Tibial nerve (tissue), 4 donors: ENCODE measurements at regions not wholly inside any gene's neighbourhood (a gene's known extent, or its start where the extent isn't known, plus 50 kb on each side); places are given as distances from the start of the nearest gene placed in this dataset.
"Not testable (repeated sequence)": the region's sequence is repeated elsewhere in the genome, so short reads cannot be mapped to it uniquely, and the experiment has no call there.

ENCODE experiments used
- DNase-seq, 2 donors: peaks; one replicate each; pipeline ENCODE4 v3.0.0-alpha.2; 2019; ENCODE audit warnings: low spot score in 2 of 2
- H3K27ac ChIP-seq, 4 donors: fragments of 200-600 bp; sonication (generic) in 3 of 4; one replicate each; pipeline ENCODE4 v1.5.1; 2017 to 2019; ENCODE audit warnings: mild to moderate bottlenecking in 1 of 4
- H3K27me3 ChIP-seq, 2 donors: fragments of 200-600 bp; sonication (generic) in 1 of 2; one replicate each; pipeline versions ENCODE4 v1.5.1 to v1.6.0; 2017 to 2019
- H3K36me3 ChIP-seq, 3 donors: fragments of 200-600 bp; sonication (generic); one replicate each; pipeline ENCODE4 v1.5.1; 2018 to 2019
- H3K4me1 ChIP-seq, 4 donors: fragments of 200-600 bp; sonication (generic) in 3 of 4; one replicate each; pipeline ENCODE4 v1.5.1; 2017 to 2019
- H3K4me3 ChIP-seq, 4 donors: fragments of 200-600 bp; sonication (generic) in 3 of 4; one replicate each; pipeline ENCODE4 v1.5.1; 2017 to 2019; ENCODE audit warnings: mild to moderate bottlenecking in 1 of 4, moderate library complexity in 1 of 4
- H3K9me3 ChIP-seq, 4 donors: fragments of 200-600 bp; sonication (generic) in 3 of 4; one replicate each; pipeline ENCODE4 v1.5.1; 2017 to 2019
- EP300 ChIP-seq, 2 donors: sonication (generic); formaldehyde crosslinking; IDR thresholded peaks; one replicate each; pipeline ENCODE4 v1.6.1; 2017; ENCODE audit warnings: antibody characterized with exemption in 2 of 2, mild to moderate bottlenecking in 1 of 2
- POLR2A ChIP-seq, 2 donors: fragments of 450-650 bp; IDR thresholded peaks; one replicate each; pipeline ENCODE4 v1.6.1; 2017; ENCODE audit warnings: antibody characterized with exemption in 2 of 2, mild to moderate bottlenecking in 2 of 2, moderate library complexity in 2 of 2
- WGBS, 2 donors: methylation state at CpG; one replicate each; pipeline ENCODE4 v1.1.5; 2018; 5-methylcytosine and 5-hydroxymethylcytosine counted together
- TF ChIP-seq, protein P1 (sequence below), 5 experiments: fragments of 200-600 bp in 3 of 5; fragments of 450-650 bp in 2 of 5; sonication (generic) in 3 of 5; IDR thresholded peaks; one replicate each; pipeline ENCODE4 v1.5.1; 2016 to 2019; ENCODE audit warnings: antibody characterized with exemption in 5 of 5, mild to moderate bottlenecking in 3 of 5, moderate library complexity in 2 of 5

DNA sequence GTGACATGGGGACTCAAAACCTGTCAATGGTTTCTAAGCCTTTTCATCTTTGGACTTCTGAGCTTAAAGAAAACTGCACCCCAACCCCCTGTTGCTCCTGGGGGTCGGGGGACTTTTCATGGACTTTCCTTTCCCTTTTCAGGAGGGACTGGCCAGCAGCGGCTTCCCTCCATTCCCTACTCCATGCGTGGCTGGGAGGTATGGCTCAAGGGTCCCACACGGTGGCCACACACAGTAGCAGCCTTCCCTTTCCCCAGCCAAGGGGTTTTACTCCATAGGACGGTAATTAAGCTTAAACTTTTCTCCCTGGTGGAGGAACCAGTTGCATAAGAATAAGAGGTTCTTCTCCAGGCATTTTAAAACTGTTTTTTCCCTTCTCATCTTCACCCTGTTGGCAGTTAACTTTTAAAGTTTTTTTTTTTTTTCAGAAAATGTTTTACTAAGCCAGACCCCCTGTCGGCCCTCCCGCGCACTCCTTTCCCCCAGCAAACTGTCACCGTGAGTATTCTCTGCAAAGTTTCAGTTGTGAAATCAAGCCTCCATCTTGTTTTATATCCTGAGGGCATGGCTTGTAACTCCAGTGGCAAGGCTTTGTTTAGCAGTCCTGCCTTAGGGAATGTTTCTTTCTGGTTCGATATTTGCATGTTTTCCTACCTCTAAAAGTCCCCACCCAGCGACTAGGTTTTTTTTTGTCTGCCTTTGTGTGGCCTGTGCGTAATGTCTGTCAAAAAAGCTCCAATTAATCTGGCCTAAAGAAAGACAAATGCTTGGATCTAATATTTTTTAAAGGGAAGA, 325.7 kb downstream of the TLL1 start:
- no peak for DNase-seq
- H3K9me3 ChIP-seq = no peaks in the 10 kb centered on the region
- no peaks in the 10 kb centered on the region for H3K4me1 ChIP-seq
- no peaks in the 10 kb centered on the region for H3K27me3 ChIP-seq
- H3K4me3 ChIP-seq = no peak overlapping the region
- no peak overlapping the region for H3K27ac ChIP-seq
- 80 to 85% methylated on average over 12 of the region's 12 CpGs for WGBS, 2 donors
- H3K36me3 ChIP-seq = no peaks in the 10 kb centered on the region
- TF ChIP-seq POLR2A (IDR thresholded peaks at IDR 0.05) (no peak), EP300 (IDR thresholded peaks at IDR 0.05) (no peak)
- TF ChIP-seq, protein P1, sequence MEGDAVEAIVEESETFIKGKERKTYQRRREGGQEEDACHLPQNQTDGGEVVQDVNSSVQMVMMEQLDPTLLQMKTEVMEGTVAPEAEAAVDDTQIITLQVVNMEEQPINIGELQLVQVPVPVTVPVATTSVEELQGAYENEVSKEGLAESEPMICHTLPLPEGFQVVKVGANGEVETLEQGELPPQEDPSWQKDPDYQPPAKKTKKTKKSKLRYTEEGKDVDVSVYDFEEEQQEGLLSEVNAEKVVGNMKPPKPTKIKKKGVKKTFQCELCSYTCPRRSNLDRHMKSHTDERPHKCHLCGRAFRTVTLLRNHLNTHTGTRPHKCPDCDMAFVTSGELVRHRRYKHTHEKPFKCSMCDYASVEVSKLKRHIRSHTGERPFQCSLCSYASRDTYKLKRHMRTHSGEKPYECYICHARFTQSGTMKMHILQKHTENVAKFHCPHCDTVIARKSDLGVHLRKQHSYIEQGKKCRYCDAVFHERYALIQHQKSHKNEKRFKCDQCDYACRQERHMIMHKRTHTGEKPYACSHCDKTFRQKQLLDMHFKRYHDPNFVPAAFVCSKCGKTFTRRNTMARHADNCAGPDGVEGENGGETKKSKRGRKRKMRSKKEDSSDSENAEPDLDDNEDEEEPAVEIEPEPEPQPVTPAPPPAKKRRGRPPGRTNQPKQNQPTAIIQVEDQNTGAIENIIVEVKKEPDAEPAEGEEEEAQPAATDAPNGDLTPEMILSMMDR (IDR thresholded peaks at IDR 0.05) = no peak

DNA sequence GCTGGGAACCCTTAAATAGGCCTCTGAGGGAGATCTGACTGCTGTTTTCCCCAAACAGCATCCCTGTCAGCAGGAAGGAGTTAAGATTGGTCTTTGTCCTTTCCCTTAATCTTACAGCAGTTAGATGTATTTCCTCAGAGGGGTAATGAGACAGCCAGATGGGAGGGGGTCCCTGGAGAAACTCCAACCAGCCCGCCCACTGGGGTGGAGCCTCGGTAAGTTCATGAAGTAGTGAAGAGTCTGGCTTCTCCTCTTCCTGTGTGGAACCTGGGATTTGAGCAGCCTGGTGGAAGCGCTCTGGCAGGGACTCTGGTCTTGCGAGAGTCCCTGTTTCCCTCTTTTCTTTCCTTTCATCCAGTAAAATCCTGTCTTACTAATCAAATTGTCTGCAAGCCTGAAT, 330.0 kb downstream of the TLL1 start:
- H3K4me1 ChIP-seq = no peaks in the 10 kb centered on the region
- H3K36me3 ChIP-seq = no peaks in the 10 kb centered on the region
- TF ChIP-seq, protein P1 (IDR thresholded peaks at IDR 0.05) = no peak
- no peak for TF ChIP-seq POLR2A (IDR thresholded peaks at IDR 0.05)
- TF ChIP-seq EP300 (IDR thresholded peaks at IDR 0.05) = no peak
- no peak for DNase-seq
- H3K9me3 ChIP-seq = no peaks in the 10 kb centered on the region
- H3K27me3 ChIP-seq = no peaks in the 10 kb centered on the region
- WGBS, 2 donors = 74 to 76% methylated on average over 4 of the region's 4 CpGs
- no peak overlapping the region for H3K27ac ChIP-seq
- no peak overlapping the region for H3K4me3 ChIP-seq

DNA sequence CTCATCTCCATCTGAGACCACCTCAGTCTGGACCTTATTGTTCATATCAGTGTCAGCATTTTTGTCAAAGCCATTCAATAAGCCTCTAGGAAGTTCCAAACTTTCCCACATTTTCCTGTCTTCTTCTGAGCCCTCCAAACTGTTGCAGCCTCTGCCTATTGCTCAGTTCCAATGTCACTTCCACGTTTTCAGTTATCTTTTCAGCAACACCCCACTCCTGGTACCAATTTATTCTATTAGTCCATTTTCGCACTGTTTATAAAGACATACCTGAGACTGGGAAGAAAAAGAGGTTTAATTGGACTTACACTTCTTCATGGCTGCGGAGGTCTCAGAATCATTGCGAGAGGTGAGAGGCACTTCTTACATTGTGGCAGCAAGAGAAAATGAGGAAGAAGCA, 339.3 kb downstream of the TLL1 start:
- peaks cover 0 to 36% (median 2%) of the 10 kb centered on the region in 4 donors for H3K9me3 ChIP-seq
- not testable (repeated sequence) for H3K36me3 ChIP-seq, H3K4me3 ChIP-seq, H3K27me3 ChIP-seq, H3K4me1 ChIP-seq, DNase-seq, H3K27ac ChIP-seq
- 94 to 96% methylated on average over 4 of the region's 4 CpGs for WGBS, 2 donors

DNA sequence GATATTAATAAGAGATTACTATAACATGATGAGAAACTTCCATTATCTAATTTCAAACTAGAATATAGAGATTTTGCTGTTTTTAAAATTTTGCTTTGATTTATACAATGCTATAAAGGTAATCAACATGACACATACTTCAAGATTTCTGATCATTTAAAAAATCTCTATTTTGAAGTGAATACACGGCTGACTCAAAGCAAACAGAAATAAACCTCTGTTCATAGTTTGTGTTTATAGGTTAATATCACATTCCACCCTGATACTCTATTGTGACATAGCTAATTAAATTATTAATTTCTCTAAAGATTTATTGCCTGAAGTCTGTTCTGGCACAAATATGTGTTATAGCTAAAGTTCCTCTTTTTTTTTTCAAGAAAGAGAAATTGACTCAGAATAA, 349.2 kb downstream of the TLL1 start:
- no peak for DNase-seq
- Histone ChIP-seq H3K4me1 (no peaks in the 10 kb centered on the region), H3K27me3 (no peaks in the 10 kb centered on the region), H3K9me3 (peaks cover 0 to 2% (median 0%) of the 10 kb centered on the region in 4 donors), H3K27ac (no peak overlapping the region), H3K36me3 (no peaks in the 10 kb centered on the region), H3K4me3 (no peak overlapping the region)
- TF ChIP-seq POLR2A (IDR thresholded peaks at IDR 0.05) = no peak
- WGBS, 2 donors = 73 to 74% methylated on average over 1 of the region's 1 CpG

DNA sequence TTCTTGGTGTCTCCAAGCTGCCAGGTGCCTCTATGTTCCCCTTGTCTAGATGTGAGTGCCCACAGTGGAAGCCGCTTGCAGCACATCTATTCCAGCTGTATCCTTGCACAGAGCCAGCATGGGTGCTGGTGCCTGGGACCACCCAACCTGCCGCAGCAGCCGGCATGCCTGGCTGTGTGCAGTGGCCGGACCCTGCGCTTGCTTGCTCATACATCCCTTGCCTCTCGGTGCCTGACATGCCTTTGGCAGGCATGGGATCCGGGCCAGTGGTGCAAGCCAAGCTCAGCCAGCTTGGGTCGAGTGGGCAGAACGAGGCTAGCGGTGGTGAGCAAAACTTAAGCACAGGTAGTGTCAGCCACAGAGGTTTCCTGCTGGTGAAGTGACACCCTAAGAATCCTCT, 355.1 kb downstream of the TLL1 start:
- no peak for DNase-seq
- Histone ChIP-seq H3K36me3 (no peaks in the 10 kb centered on the region), H3K9me3 (peaks cover 0 to 11% (median 0%) of the 10 kb centered on the region in 4 donors), H3K4me3 (no peak overlapping the region), H3K27me3 (no peaks in the 10 kb centered on the region), H3K4me1 (no peaks in the 10 kb centered on the region), H3K27ac (no peak overlapping the region)
- 90 to 95% methylated on average over 9 to 10 of the region's 10 CpGs for WGBS, 2 donors
- no peak for TF ChIP-seq EP300 (IDR thresholded peaks at IDR 0.05)
- TF ChIP-seq, protein P1 (IDR thresholded peaks at IDR 0.05) = no peak
- no peak for TF ChIP-seq POLR2A (IDR thresholded peaks at IDR 0.05)

DNA sequence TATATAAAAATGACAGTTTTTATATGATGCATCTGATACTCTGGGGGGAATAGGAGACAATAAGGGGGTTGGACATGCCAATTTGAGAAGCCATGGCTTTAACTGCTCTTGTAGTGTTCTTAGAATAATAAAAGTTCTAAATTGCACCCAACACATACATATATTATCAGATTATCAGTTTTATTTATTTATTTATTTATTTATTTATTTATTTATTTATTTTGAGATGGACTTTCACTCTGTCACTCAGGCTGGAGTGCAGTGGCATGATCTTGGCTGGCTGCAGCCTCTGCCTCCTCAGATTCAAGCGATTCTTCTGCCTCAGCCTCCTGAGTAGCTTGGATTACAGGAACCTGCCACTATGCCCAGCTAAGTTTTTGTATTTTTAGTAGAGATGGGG, 356.8 kb downstream of the TLL1 start:
- Histone ChIP-seq H3K27ac (no peak overlapping the region), H3K4me3 (no peak overlapping the region), H3K4me1 (no peaks in the 10 kb centered on the region), H3K9me3 (peaks cover 0 to 11% (median 0%) of the 10 kb centered on the region in 4 donors), H3K27me3 (no peaks in the 10 kb centered on the region), H3K36me3 (no peaks in the 10 kb centered on the region)
- TF ChIP-seq EP300 (IDR thresholded peaks at IDR 0.05) = no peak
- TF ChIP-seq, protein P1 (IDR thresholded peaks at IDR 0.05) = no peak
- TF ChIP-seq POLR2A (IDR thresholded peaks at IDR 0.05) = no peak
- WGBS, 2 donors = 94 to 96% methylated on average over 1 of the region's 1 CpG
- no peak for DNase-seq
